Fibroblast of lung (primary cell): ENCODE measurements at regions not wholly inside any gene's neighbourhood (a gene's known extent, or its start where the extent isn't known, plus 50 kb on each side); places are given as distances from the start of the nearest gene placed in this dataset.
"Not testable (repeated sequence)": the region's sequence is repeated elsewhere in the genome, so short reads cannot be mapped to it uniquely, and the experiment has no call there.

Experiments
- DNase-seq, 2 donors: peaks; one replicate each; pipeline versions ENCODE4 v3.0.0 to v3.0.0-alpha.2; 2010; ENCODE audit warnings: low read depth in 2 of 2
- H2AFZ ChIP-seq: 2 replicates; pipeline ENCODE4 v1.5.1; 2012; ENCODE audit warnings: low read length, control low read depth, inconsistent platforms
- H3K27ac ChIP-seq: 2 replicates; pipeline ENCODE4 v1.5.1; 2011; ENCODE audit warnings: low read length, control low read depth; ENCODE audit not compliant: insufficient read depth
- H3K27me3 ChIP-seq: 2 replicates; pipeline ENCODE4 v1.5.1; 2011; ENCODE audit warnings: mild to moderate bottlenecking, low read length; ENCODE audit not compliant: control insufficient read depth, insufficient read depth
- H3K36me3 ChIP-seq: 2 replicates; pipeline ENCODE4 v1.5.1; 2011; ENCODE audit warnings: low read length; ENCODE audit not compliant: control insufficient read depth, insufficient read depth
- H3K4me1 ChIP-seq: 2 replicates; pipeline ENCODE4 v1.5.1; 2011; ENCODE audit warnings: low read length; ENCODE audit not compliant: control insufficient read depth, insufficient read depth; ENCODE audit errors: extremely low read depth
- H3K4me2 ChIP-seq: 2 replicates; pipeline ENCODE4 v1.5.1; 2011; ENCODE audit warnings: low read length, control low read depth; ENCODE audit not compliant: insufficient read depth; ENCODE audit errors: extremely low read depth
- H3K4me3 ChIP-seq, 4 experiments: fragments of 200-600 bp in 1 of 4; sonication (generic) in 1 of 4; replicated peaks in 1 of 4; 2 replicates each; pipeline ENCODE4 v1.5.1; 2011 to 2016; ENCODE audit warnings: low read length in 4 of 4, low read depth in 3 of 4, mild to moderate bottlenecking in 3 of 4, control low read depth in 2 of 4, inconsistent platforms in 1 of 4, mixed read lengths in 1 of 4; ENCODE audit not compliant: insufficient read depth in 1 of 4; ENCODE audit errors: control extremely low read depth in 1 of 4
- H3K79me2 ChIP-seq: 2 replicates; pipeline ENCODE4 v1.5.1; 2012; ENCODE audit warnings: mild to moderate bottlenecking, low read length, inconsistent platforms; ENCODE audit not compliant: control insufficient read depth, insufficient read depth
- H3K9ac ChIP-seq: 2 replicates; pipeline ENCODE4 v1.5.1; 2011; ENCODE audit warnings: mild to moderate bottlenecking, low read length, control low read depth; ENCODE audit not compliant: insufficient read depth
- H3K9me3 ChIP-seq: 2 replicates; pipeline ENCODE4 v1.5.1; 2012; ENCODE audit warnings: low read depth, low read length; ENCODE audit not compliant: control insufficient read depth, insufficient read depth
- H4K20me1 ChIP-seq: 2 replicates; pipeline ENCODE4 v1.5.1; 2011; ENCODE audit warnings: low read length; ENCODE audit not compliant: control insufficient read depth, insufficient read depth; ENCODE audit errors: extremely low read depth
- EZH2 ChIP-seq: IDR thresholded peaks from 2 replicates; pipeline ENCODE4 v1.5.1; 2012; ENCODE audit warnings: low read length, control low read depth, mild to moderate bottlenecking; ENCODE audit errors: missing control alignments
- TF ChIP-seq, protein P1 (sequence below), 2 donors: IDR thresholded peaks in 1 of 2; conservative IDR thresholded peaks in 1 of 2; 1 replicate in 1 of 2; 2 replicates in 1 of 2; pipeline ENCODE4 v1.5.1; 2011 to 2012; ENCODE audit warnings: low read length in 2 of 2, control low read depth in 1 of 2, inconsistent platforms in 1 of 2, low read depth in 1 of 2, mild to moderate bottlenecking in 1 of 2

DNA sequence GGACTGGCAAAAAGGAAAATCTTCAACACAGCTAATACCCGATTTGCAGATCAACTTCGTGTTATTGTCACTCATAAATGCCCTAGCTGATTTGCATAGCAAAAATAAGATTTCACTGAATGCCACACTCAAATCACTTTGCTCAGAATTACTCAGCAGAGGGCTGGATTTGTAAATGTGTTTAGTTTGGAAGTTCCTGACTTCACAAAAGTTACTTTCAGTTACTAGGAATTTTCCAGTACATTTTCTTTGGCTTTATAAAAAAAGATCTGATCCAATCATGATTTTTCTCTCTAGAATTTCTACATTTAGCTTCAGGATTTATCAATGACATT is 433.3 kb upstream of the ID2 start:
- Histone ChIP-seq H3K79me2 (no peaks in the 10 kb centered on the region), H3K9ac (no peak overlapping the region), H4K20me1 (no peaks in the 10 kb centered on the region), H3K4me3 (peak overlapping the region in 1 of 4 experiments; percentile 17), H3K36me3 (no peaks in the 10 kb centered on the region), H3K9me3 (no peaks in the 10 kb centered on the region), H3K4me2 (no peak overlapping the region), H3K4me1 (peaks cover 3% of the 10 kb centered on the region), H3K27ac (no peak overlapping the region), H3K27me3 (no peaks in the 10 kb centered on the region), H2AFZ (no peak overlapping the region)
- DNase-seq, result peak; percentile 3 to 31
- TF ChIP-seq, protein P1, sequence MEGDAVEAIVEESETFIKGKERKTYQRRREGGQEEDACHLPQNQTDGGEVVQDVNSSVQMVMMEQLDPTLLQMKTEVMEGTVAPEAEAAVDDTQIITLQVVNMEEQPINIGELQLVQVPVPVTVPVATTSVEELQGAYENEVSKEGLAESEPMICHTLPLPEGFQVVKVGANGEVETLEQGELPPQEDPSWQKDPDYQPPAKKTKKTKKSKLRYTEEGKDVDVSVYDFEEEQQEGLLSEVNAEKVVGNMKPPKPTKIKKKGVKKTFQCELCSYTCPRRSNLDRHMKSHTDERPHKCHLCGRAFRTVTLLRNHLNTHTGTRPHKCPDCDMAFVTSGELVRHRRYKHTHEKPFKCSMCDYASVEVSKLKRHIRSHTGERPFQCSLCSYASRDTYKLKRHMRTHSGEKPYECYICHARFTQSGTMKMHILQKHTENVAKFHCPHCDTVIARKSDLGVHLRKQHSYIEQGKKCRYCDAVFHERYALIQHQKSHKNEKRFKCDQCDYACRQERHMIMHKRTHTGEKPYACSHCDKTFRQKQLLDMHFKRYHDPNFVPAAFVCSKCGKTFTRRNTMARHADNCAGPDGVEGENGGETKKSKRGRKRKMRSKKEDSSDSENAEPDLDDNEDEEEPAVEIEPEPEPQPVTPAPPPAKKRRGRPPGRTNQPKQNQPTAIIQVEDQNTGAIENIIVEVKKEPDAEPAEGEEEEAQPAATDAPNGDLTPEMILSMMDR (conservative IDR thresholded peaks at IDR 0.05 in 1 of 2, IDR thresholded peaks at IDR 0.05 in 1 of 2; ENCODE audit: low read depth in 1 of 2, low read length in 2 of 2), result no peak
- TF ChIP-seq EZH2, result no peak

DNA sequence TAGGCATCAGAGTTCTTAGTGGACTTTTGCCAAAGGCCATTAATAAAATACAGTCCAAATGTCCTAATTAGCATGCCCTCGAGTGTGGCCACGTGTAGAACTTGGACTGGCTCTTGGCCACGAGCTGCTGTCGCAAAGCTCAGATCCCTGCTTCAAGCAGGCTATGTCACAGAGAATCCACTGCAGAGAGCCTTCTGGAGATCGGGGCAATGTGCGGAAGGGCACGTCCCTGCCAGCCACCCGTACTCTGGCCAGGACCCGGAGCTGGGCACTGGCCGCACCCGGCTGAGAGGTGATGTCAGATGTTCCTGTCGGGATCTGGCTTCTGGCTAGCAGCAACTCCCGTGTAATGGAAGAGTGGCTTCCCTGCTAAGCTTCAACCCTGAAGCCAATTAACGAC is 432.7 kb upstream of the ID2 start:
- no peaks in the 10 kb centered on the region for H3K36me3 ChIP-seq
- no peak overlapping the region for H3K27ac ChIP-seq
- peak overlapping the region in 1 of 4 experiments; percentile 17 for H3K4me3 ChIP-seq
- no peaks in the 10 kb centered on the region for H3K9me3 ChIP-seq
- H4K20me1 ChIP-seq, result no peaks in the 10 kb centered on the region
- TF ChIP-seq EZH2, result no peak
- TF ChIP-seq, protein P1 (conservative IDR thresholded peaks at IDR 0.05 in 1 of 2, IDR thresholded peaks at IDR 0.05 in 1 of 2; ENCODE audit: low read depth in 1 of 2, low read length in 2 of 2), result no peak
- H3K4me1 ChIP-seq, result peaks cover 3% of the 10 kb centered on the region
- no peaks in the 10 kb centered on the region for H3K27me3 ChIP-seq
- H3K9ac ChIP-seq, result no peak overlapping the region
- no peak overlapping the region for H3K4me2 ChIP-seq
- no peaks in the 10 kb centered on the region for H3K79me2 ChIP-seq
- H2AFZ ChIP-seq, result no peak overlapping the region
- DNase-seq, result no peak

DNA sequence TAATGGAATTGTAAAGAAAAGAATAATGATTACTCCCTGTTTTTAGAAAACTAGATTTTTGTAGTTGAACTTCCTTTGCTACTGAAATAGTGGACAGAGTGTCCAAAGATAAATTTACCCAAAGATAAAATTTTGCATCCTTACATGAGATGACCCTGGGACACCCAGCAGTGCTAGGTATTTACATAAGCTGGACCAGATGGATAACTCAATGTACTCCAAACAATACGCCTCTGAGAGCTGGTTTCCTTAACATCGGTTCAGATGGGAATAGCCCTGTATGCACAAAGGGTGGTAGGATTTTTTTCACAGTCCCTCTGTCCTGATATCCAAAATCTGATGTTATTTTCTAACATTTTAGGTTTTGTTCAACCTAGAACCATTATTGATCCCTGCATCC is 432.1 kb upstream of the ID2 start:
- Histone ChIP-seq H3K9ac (no peak overlapping the region), H3K4me3 (no peak overlapping the region), H3K9me3 (no peaks in the 10 kb centered on the region), H3K4me1 (peaks cover 3% of the 10 kb centered on the region), H3K4me2 (no peak overlapping the region), H2AFZ (no peak overlapping the region), H3K27me3 (no peaks in the 10 kb centered on the region), H3K79me2 (no peaks in the 10 kb centered on the region), H3K27ac (no peak overlapping the region), H3K36me3 (no peaks in the 10 kb centered on the region), H4K20me1 (no peaks in the 10 kb centered on the region)
- TF ChIP-seq, protein P1 (conservative IDR thresholded peaks at IDR 0.05 in 1 of 2, IDR thresholded peaks at IDR 0.05 in 1 of 2; ENCODE audit: low read depth in 1 of 2, low read length in 2 of 2), result no peak
- TF ChIP-seq EZH2, result no peak
- no peak for DNase-seq

DNA sequence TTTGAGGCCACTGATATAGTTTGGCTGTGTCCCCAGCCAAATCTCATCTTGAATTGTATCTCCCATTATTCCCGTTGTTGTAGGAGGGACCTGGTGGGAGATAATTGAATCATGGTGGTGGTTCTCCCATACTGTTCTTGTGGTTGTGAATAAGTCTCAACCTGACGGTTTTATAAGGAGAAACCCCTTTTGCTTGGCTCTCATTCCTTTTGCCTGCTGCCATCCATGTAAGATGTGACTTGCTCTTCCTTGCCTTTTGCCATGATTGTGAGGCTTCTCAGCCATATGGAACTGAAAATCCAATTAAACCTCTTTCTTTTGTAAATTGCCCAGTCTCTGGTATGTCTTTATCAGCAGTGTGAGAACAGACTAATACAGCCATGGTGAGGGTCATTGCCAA is 431.6 kb upstream of the ID2 start:
- H3K79me2 ChIP-seq, H2AFZ ChIP-seq, H3K4me3 ChIP-seq, H3K27ac ChIP-seq, DNase-seq, H3K4me2 ChIP-seq, H3K9me3 ChIP-seq, H3K4me1 ChIP-seq, H3K27me3 ChIP-seq, H3K36me3 ChIP-seq, H3K9ac ChIP-seq, H4K20me1 ChIP-seq: not testable (repeated sequence)
